Stimulated activated naive CD8-positive, alpha-beta T cell treated with anti-CD3 and anti-CD28 coated beads, Interleukin-15, amount 100 ng/mL, for 72 hours (primary cell): ENCODE measurements at regions not wholly inside any gene's neighbourhood (a gene's known extent, or its start where the extent isn't known, plus 50 kb on each side); places are given as distances from the start of the nearest gene placed in this dataset.
A peak's percentile ranks its signal among the peaks of the same experiment; 100 is the strongest.
"Not testable (repeated sequence)": the region's sequence is repeated elsewhere in the genome, so short reads cannot be mapped to it uniquely, and the experiment has no call there.

Experiments
- ATAC-seq: fragments of 150-1000 bp; cut with Tn5 transposase; 2 replicates; pipeline ENCODE4 v1.10.0; 2021; ENCODE audit warnings: mild to moderate bottlenecking, moderate library complexity
- DNase-seq, 2 donors: peaks; one replicate each; pipeline ENCODE4 v3.0.0; 2021 to 2022
- H3K27ac Mint-ChIP-seq, 2 donors: one replicate each; pipeline ENCODE4 v1.8.0; 2022; ENCODE audit warnings: mild to moderate bottlenecking in 2 of 2, mixed read lengths in 2 of 2, moderate library complexity in 2 of 2
- H3K27me3 Mint-ChIP-seq: one replicate; pipeline ENCODE4 v1.8.0; 2022; ENCODE audit warnings: mixed read lengths
- H3K4me1 Mint-ChIP-seq: one replicate; pipeline ENCODE4 v1.8.0; 2022; ENCODE audit warnings: mild to moderate bottlenecking, mixed read lengths
- H3K4me3 Mint-ChIP-seq, 2 donors: one replicate each; pipeline ENCODE4 v1.8.0; 2022; ENCODE audit warnings: mild to moderate bottlenecking in 2 of 2, mixed read lengths in 2 of 2, moderate library complexity in 1 of 2
- H3K9me3 Mint-ChIP-seq, 2 donors: one replicate each; pipeline ENCODE4 v1.8.0; 2022; ENCODE audit warnings: mixed read lengths in 2 of 2

- Mint-ChIP-seq H3K27me3 (peaks cover 16% of the 10 kb centered on the region), H3K4me1 (peaks cover 12% of the 10 kb centered on the region), H3K4me3 (peak overlapping the region in 1 of 2 donors; percentile 6)
- H3K27ac Mint-ChIP-seq, DNase-seq, ATAC-seq, H3K9me3 Mint-ChIP-seq: not testable (repeated sequence)
These were observed 118.9 kb downstream of the UNC93B1 start for GRCh38 chr11:67884761-67885558.

- Mint-ChIP-seq H3K4me3 (peak overlapping the region in 1 of 2 donors; percentile 6), H3K4me1 (peaks cover 12% of the 10 kb centered on the region), H3K27ac (peak overlapping the region in 1 of 2 donors; percentile 15), H3K27me3 (peaks cover 16% of the 10 kb centered on the region)
- not testable (repeated sequence) for H3K9me3 Mint-ChIP-seq, DNase-seq, ATAC-seq
These were observed 119.7 kb downstream of the UNC93B1 start for GRCh38 chr11:67884073-67884757.

- not testable (repeated sequence) for H3K9me3 Mint-ChIP-seq, H3K27ac Mint-ChIP-seq, ATAC-seq, DNase-seq, H3K4me3 Mint-ChIP-seq
- Mint-ChIP-seq H3K27me3 (peaks cover 11% of the 10 kb centered on the region), H3K4me1 (peaks cover 22% of the 10 kb centered on the region)
These were observed 121.6 kb downstream of the UNC93B1 start for GRCh38 chr11:67882304-67882703.

DNA sequence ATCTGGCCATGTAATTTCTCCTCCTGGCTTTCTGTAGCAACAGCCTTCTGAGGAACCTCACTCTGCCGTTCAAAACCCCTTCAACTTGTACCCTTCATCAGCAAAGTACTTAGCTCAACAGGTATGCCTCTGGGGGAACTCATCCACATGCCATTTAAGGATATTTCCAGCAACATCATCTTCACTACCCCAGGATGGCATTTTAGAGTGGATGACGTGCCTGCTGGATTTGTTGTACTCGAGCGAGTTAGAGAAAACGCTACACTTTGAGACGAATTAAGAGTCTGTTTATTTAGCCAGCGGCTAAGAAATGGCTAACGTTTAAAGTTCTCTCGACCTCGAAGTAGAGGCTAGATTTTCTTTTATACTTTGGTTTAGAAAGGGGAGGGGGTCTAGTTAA lies 122.1 kb downstream of the UNC93B1 start:
- H3K4me3 Mint-ChIP-seq, H3K27me3 Mint-ChIP-seq, ATAC-seq, H3K27ac Mint-ChIP-seq, DNase-seq, H3K9me3 Mint-ChIP-seq: not testable (repeated sequence)
- H3K4me1 Mint-ChIP-seq: peaks cover 23% of the 10 kb centered on the region

GRCh38 chr11:67880594-67881196 lies 123.2 kb downstream of the UNC93B1 start:
- not testable (repeated sequence) for H3K4me3 Mint-ChIP-seq, H3K9me3 Mint-ChIP-seq, H3K27ac Mint-ChIP-seq, H3K27me3 Mint-ChIP-seq, DNase-seq, ATAC-seq
- peaks cover 23% of the 10 kb centered on the region for H3K4me1 Mint-ChIP-seq

- not testable (repeated sequence) for H3K27me3 Mint-ChIP-seq, ATAC-seq, H3K4me3 Mint-ChIP-seq, H3K9me3 Mint-ChIP-seq, DNase-seq
- H3K27ac Mint-ChIP-seq: peak overlapping the region in 1 of 2 donors; percentile 44
- peaks cover 11% of the 10 kb centered on the region for H3K4me1 Mint-ChIP-seq
These were observed 125.2 kb downstream of the UNC93B1 start for GRCh38 chr11:67878666-67879065.

DNA sequence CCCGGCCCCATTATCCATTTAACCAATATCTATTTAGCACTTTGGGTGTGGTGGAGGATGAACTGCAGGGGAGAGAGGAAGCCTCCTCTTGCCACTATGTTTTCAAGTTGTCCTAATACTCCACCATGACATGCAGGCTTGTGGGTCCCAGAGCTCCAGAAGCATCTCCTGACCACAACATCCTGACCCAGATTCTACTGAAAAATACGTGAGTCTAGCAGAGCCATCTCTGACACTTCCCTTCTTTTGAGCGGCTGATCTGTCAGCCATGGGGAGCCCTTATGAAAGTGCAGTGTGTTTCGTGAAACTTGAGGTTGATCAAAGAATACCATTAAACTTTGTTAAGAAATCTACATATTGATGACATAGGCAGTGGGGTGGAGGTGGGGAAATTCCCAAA lies 126.6 kb downstream of the UNC93B1 start:
- ATAC-seq, H3K4me3 Mint-ChIP-seq, H3K27me3 Mint-ChIP-seq, H3K27ac Mint-ChIP-seq, DNase-seq, H3K9me3 Mint-ChIP-seq: not testable (repeated sequence)
- peaks cover 11% of the 10 kb centered on the region for H3K4me1 Mint-ChIP-seq

DNA sequence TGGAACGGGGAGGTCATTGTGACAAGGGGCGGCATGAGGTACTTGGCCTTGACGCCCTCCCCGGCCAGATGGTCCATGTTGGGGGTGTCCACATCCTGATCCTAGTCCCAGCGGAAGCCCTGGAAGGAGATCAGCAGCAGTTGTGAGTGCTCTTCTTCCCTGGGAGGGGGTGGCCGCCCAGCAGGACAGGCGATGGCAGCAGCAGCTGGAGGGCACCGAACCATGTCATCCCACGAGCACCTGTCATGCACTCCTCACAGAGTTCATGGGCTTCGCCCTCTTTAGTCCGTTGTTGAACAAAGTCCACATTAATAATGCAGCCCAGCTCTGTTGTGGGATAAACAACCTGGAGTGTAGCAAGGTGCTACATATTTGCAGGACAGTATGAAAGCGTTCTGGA lies 130.7 kb downstream of the UNC93B1 start:
- H3K27ac Mint-ChIP-seq, H3K9me3 Mint-ChIP-seq, ATAC-seq, DNase-seq, H3K4me3 Mint-ChIP-seq, H3K4me1 Mint-ChIP-seq: not testable (repeated sequence)
- H3K27me3 Mint-ChIP-seq: peaks cover 33% of the 10 kb centered on the region

- DNase-seq, H3K4me3 Mint-ChIP-seq, H3K27ac Mint-ChIP-seq, H3K9me3 Mint-ChIP-seq, H3K4me1 Mint-ChIP-seq, ATAC-seq: not testable (repeated sequence)
- peaks cover 44% of the 10 kb centered on the region for H3K27me3 Mint-ChIP-seq
These were observed 132.7 kb downstream of the UNC93B1 start for GRCh38 chr11:67871168-67871567.

DNA sequence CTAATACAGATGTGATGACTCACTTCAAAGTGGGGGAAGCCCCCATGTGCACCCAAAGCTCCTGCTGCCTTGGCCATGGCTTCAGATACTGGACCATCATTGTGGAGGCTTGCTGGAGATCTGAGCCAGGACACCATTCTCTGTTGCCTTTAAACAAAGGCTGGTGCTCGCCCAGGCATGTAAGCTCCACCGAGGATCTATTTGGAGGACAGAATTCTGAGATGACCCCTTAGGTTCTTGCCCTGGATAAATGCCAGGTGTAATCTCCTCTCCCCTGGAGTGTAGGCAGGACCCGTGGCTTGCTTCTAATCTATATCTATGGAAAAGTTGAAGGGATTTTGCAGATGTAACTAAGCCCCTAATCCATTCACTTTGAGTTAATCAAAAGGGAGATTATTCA lies 141.0 kb downstream of the UNC93B1 start:
- not testable (repeated sequence) for H3K9me3 Mint-ChIP-seq, H3K4me3 Mint-ChIP-seq, H3K4me1 Mint-ChIP-seq, DNase-seq, ATAC-seq, H3K27ac Mint-ChIP-seq
- H3K27me3 Mint-ChIP-seq: peaks cover 20% of the 10 kb centered on the region

DNA sequence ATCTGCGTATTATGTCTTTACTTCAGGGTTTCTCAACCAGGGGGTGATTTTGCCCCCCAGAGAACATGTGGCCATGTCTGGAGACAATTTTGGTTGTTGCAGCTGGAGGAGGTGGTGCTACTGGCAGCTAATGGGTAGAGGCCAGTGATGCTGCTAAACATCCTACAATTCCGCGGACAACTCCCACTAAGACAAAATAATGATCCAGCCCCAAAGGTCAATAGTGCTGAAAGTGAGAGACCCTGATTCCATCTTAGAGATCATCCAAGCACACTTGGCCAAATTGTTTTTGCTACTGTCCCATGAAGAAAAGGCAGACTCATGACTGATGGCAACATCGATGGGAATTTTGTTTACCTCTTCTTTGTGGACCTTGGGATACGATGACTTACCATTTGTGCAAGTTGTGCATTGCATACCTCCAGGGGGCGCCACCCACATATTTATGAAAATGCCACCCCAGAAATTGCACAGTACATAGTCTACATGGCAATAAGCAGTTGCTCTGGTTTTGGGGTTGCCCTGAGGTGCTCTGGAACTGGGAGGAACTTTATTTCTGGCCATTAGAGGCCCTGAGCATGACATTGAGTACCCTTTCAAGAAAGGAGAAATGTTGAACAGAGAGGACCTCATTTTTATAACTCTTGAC lies 144.3 kb downstream of the UNC93B1 start:
- H3K4me3 Mint-ChIP-seq, H3K4me1 Mint-ChIP-seq, ATAC-seq, H3K9me3 Mint-ChIP-seq, H3K27ac Mint-ChIP-seq: not testable (repeated sequence)
- DNase-seq: peak; percentile 45 to 51
- H3K27me3 Mint-ChIP-seq: peaks cover 30% of the 10 kb centered on the region

DNA sequence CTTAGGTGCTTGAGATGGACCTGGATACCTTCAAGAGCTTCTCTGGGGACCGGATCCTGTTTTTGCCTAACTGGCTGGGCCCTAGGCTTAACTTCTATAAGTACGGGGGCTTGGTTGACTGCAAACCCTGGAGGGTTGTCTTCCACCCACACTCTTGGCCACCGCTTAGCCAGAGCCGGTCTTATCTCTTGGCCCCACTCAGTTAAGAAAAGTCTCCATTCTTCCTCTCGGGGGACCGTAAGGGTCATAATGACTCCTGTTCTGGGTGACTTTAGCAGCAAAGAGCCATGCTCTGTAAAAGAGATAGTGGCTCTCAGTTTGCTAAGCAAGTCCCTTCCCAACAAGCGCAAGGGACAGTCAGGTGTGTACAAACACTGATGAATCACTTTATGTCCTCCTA lies 153.2 kb downstream of the UNC93B1 start:
- peaks cover 17% of the 10 kb centered on the region for H3K27me3 Mint-ChIP-seq
- not testable (repeated sequence) for DNase-seq, ATAC-seq, H3K4me3 Mint-ChIP-seq, H3K9me3 Mint-ChIP-seq, H3K27ac Mint-ChIP-seq, H3K4me1 Mint-ChIP-seq

DNA sequence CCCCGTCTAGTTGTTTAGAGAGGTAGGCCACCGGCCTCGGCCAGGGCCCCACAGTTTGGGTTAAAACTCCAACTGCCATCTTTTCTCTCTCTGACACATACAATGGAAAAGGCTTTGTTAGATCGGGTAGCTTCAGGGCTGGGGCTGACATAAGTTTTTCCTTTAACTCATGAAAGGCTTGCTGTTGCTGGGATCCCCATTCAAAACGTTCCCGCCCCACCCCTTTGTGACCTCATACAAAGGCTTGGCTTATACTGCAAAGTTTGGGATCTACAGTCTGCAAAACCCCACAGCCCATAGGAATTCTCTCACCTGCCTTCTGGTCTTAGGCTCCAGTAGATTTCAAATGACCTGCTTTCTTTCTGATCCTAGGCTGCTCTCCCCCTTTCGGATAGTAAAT lies 154.1 kb downstream of the UNC93B1 start:
- ATAC-seq, DNase-seq, H3K4me1 Mint-ChIP-seq: not testable (repeated sequence)

GRCh38 chr11:67847896-67848875 lies 155.7 kb downstream of the UNC93B1 start:
- H3K27ac Mint-ChIP-seq, ATAC-seq, H3K4me3 Mint-ChIP-seq, H3K9me3 Mint-ChIP-seq, H3K27me3 Mint-ChIP-seq, DNase-seq, H3K4me1 Mint-ChIP-seq: not testable (repeated sequence)

More for the DNA sequence above, 154.1 kb downstream of the UNC93B1 start:
- not testable (repeated sequence) for H3K4me3 Mint-ChIP-seq, H3K9me3 Mint-ChIP-seq, H3K27ac Mint-ChIP-seq, H3K27me3 Mint-ChIP-seq
